Activated B cell treated with CpG ODN at 0.5 μM for 24 hours (primary cell): ENCODE measurements at regions not wholly inside any gene's neighbourhood (a gene's known extent, or its start where the extent isn't known, plus 50 kb on each side); places are given as distances from the start of the nearest gene placed in this dataset.

Source experiments
- ATAC-seq: fragments of 200-7000 bp; cut with Tn5 transposase; one replicate; pipeline ENCODE4 v1.10.0; 2021; ENCODE audit warnings: low read depth, mild to moderate bottlenecking, moderate library complexity
- CTCF ChIA-PET: fragments of 350-600 bp; sonication (Branson Sonifier 250); formaldehyde crosslinking; loops from one replicate; lab custom pipeline; 2021; ENCODE audit warnings: antibody characterized with exemption; lab: Charles Lee
- POLR2A ChIA-PET: fragments of 350-600 bp; sonication (Branson Sonifier 250); formaldehyde crosslinking; loops from one replicate; lab custom pipeline; 2021; ENCODE audit warnings: antibody characterized with exemption; lab: Charles Lee
- DNase-seq: peaks from one replicate; pipeline ENCODE4 v3.0.0; 2022
- H3K27ac Mint-ChIP-seq: one replicate; pipeline ENCODE4 v1.8.0; 2020; ENCODE audit warnings: mixed read lengths
- H3K27me3 Mint-ChIP-seq: one replicate; pipeline ENCODE4 v1.8.0; 2021; ENCODE audit warnings: mixed read lengths
- H3K36me3 Mint-ChIP-seq: one replicate; pipeline ENCODE4 v1.8.0; 2021; ENCODE audit warnings: low read depth, mixed read lengths
- H3K4me1 Mint-ChIP-seq: one replicate; pipeline ENCODE4 v1.8.0; 2021; ENCODE audit warnings: mixed read lengths
- H3K4me3 Mint-ChIP-seq: one replicate; pipeline ENCODE4 v1.8.0; 2020; ENCODE audit warnings: mild to moderate bottlenecking, mixed read lengths
- H3K9me3 Mint-ChIP-seq: one replicate; pipeline ENCODE4 v1.8.0; 2020; ENCODE audit warnings: mixed read lengths
- intact Hi-C: fragments of 100-400 bp; cut with micrococcal nuclease; formaldehyde crosslinking; loops from one replicate; pipeline ENCODE4 v1.15.1; 2024
- TF ChIP-seq, protein P1 (sequence below): fragments of 200-600 bp; IDR thresholded peaks from one replicate; pipeline ENCODE4 v1.8.0; 2022; ENCODE audit warnings: antibody characterized with exemption, mild to moderate bottlenecking

- ChIA-PET CTCF (interaction anchor here (0.9 to 3.6 kb wide), 7 partner anchors 8 to 145 kb away, joined by 3 to 111 read pairs (median 9); no protein-coding TSS in a partner anchor), POLR2A (interaction anchor here (0.6 kb wide), 1 partner anchor 12 kb away, joined by 9 read pairs; no protein-coding TSS in a partner anchor)
- TF ChIP-seq, protein P1, sequence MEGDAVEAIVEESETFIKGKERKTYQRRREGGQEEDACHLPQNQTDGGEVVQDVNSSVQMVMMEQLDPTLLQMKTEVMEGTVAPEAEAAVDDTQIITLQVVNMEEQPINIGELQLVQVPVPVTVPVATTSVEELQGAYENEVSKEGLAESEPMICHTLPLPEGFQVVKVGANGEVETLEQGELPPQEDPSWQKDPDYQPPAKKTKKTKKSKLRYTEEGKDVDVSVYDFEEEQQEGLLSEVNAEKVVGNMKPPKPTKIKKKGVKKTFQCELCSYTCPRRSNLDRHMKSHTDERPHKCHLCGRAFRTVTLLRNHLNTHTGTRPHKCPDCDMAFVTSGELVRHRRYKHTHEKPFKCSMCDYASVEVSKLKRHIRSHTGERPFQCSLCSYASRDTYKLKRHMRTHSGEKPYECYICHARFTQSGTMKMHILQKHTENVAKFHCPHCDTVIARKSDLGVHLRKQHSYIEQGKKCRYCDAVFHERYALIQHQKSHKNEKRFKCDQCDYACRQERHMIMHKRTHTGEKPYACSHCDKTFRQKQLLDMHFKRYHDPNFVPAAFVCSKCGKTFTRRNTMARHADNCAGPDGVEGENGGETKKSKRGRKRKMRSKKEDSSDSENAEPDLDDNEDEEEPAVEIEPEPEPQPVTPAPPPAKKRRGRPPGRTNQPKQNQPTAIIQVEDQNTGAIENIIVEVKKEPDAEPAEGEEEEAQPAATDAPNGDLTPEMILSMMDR = no peak
- DNase-seq (no peak), ATAC-seq (no peak)
- Mint-ChIP-seq H3K9me3 (no peaks in the 10 kb centered on the region), H3K27ac (peak overlapping the region; percentile 25), H3K4me1 (peaks cover 68% of the 10 kb centered on the region), H3K4me3 (no peak overlapping the region), H3K36me3 (peaks cover 88% of the 10 kb centered on the region), H3K27me3 (no peaks in the 10 kb centered on the region)
- intact Hi-C loops = no loop called here
Observed at GRCh38 chr7:130894909-130895750, 161.1 kb upstream of the KLF14 start.

GRCh38 chr7:130896051-130896881 is 162.3 kb upstream of the KLF14 start:
- POLR2A ChIA-PET = interaction anchor here (1.1 to 1.7 kb wide), 7 partner anchors 16 to 144 kb away, joined by 3 to 9 read pairs (median 4); no protein-coding TSS in a partner anchor
- Mint-ChIP-seq H3K36me3 (peaks cover 87% of the 10 kb centered on the region), H3K27ac (peak overlapping the region; percentile 84), H3K4me1 (peaks cover 78% of the 10 kb centered on the region), H3K4me3 (peak overlapping the region; percentile 5), H3K9me3 (no peaks in the 10 kb centered on the region), H3K27me3 (no peaks in the 10 kb centered on the region)
- no peak for DNase-seq
- intact Hi-C loops = loop anchor here (2.0 kb wide), 2 partner anchors 407 to 529 kb away; no protein-coding TSS in a partner anchor
- TF ChIP-seq, protein P1 = no peak
- no peak for ATAC-seq
- CTCF ChIA-PET = interaction anchor here (0.5 to 3.6 kb wide), 54 partner anchors 8 to 535 kb away, joined by 3 to 111 read pairs (median 5); no protein-coding TSS in a partner anchor

- intact Hi-C loops = loop anchor here (1.0 to 2.0 kb wide), 8 partner anchors 16 to 616 kb away; no protein-coding TSS in a partner anchor
- H3K9me3 Mint-ChIP-seq = no peaks in the 10 kb centered on the region
- peak overlapping the region; percentile 59 for H3K4me3 Mint-ChIP-seq
- CTCF ChIA-PET = interaction anchor here (0.5 to 3.6 kb wide), 56 partner anchors 8 to 534 kb away, joined by 3 to 111 read pairs (median 5); no protein-coding TSS in a partner anchor
- peak; percentile 64 for ATAC-seq
- H3K4me1 Mint-ChIP-seq = peaks cover 85% of the 10 kb centered on the region
- peak overlapping the region; percentile 84 for H3K27ac Mint-ChIP-seq
- peaks cover 88% of the 10 kb centered on the region for H3K36me3 Mint-ChIP-seq
- POLR2A ChIA-PET = interaction anchor here (0.5 to 1.7 kb wide), 11 partner anchors 15 to 158 kb away, joined by 3 to 9 read pairs (median 3); no protein-coding TSS in a partner anchor
- DNase-seq = peak; percentile 54
- H3K27me3 Mint-ChIP-seq = no peaks in the 10 kb centered on the region
- TF ChIP-seq, protein P1 = peak; percentile 51
Observed at GRCh38 chr7:130896898-130897514, 163.0 kb upstream of the KLF14 start.

DNA sequence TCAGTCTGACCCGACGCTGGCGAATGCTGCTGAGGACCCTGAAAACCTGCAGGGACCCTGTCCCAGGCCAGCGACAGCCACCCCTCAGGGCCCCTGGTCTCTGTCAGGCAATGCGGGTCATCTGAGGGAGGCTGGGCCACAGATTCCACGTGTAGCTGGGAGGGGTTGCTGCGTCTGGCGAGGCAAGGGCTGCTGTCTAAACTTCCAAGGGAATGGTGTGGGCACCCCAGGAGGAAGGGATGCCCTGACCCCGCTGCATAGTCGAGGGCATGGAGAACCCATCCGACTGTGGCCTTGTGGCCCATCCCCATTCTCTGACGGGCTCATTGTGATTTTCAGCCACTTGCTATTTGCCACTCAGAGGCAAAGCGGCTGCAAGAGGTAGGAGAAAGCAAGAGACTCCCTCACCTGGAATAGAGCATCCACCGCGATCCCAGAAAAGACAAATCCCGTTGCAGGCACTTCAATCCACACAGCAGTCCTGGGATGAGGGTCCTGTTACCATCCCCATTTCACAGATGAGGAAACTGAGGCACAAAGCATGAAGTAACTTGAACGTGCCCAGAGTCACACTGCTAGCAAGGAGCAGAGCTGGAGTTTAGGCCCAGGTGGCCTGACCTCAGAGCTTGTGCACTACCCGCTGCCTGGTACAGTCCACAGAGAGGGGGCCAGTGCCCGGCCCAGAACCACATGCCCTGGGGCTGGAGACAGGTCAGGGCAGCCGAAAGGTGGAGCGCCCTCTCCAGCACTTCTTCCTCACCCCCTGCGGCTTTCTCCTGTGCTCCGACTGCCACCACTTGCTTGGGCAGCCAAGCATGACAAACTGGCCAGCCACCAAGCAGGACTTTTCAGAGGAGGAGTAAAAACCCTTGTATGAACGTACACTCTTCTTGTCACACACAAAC is 163.8 kb upstream of the KLF14 start:
- peak; percentile 10 for ATAC-seq

More for the DNA sequence above, 163.8 kb upstream of the KLF14 start:
- Mint-ChIP-seq H3K27ac (peak overlapping the region; percentile 84), H3K4me3 (no peak overlapping the region), H3K9me3 (no peaks in the 10 kb centered on the region), H3K27me3 (no peaks in the 10 kb centered on the region), H3K4me1 (peaks cover 89% of the 10 kb centered on the region), H3K36me3 (peaks cover 91% of the 10 kb centered on the region)
- intact Hi-C loops = loop anchor here (1.0 to 2.0 kb wide), 9 partner anchors 16 to 616 kb away; no protein-coding TSS in a partner anchor
- DNase-seq = no peak
- TF ChIP-seq, protein P1 = no peak
- ChIA-PET POLR2A (interaction anchor here (0.5 to 1.7 kb wide), 11 partner anchors 15 to 157 kb away, joined by 3 to 9 read pairs (median 3); no protein-coding TSS in a partner anchor), CTCF (interaction anchor here (0.7 to 3.6 kb wide), 50 partner anchors 7 to 533 kb away, joined by 3 to 111 read pairs (median 5); no protein-coding TSS in a partner anchor)
